GM20431 (cell line): ENCODE measurements at regions not wholly inside any gene's neighbourhood (a gene's known extent, or its start where the extent isn't known, plus 50 kb on each side); places are given as distances from the start of the nearest gene placed in this dataset.
"Not testable (repeated sequence)": the region's sequence is repeated elsewhere in the genome, so short reads cannot be mapped to it uniquely, and the experiment has no call there.

Experiments
- in situ Hi-C: fragments of 300-500 bp; cut with MseI, MboI; formaldehyde crosslinking; loops from one replicate; pipeline ENCODE4 v1.15.0; 2020; ENCODE audit warnings: low sequenced_read_pairs; ENCODE audit not compliant: unreplicated experiment

DNA sequence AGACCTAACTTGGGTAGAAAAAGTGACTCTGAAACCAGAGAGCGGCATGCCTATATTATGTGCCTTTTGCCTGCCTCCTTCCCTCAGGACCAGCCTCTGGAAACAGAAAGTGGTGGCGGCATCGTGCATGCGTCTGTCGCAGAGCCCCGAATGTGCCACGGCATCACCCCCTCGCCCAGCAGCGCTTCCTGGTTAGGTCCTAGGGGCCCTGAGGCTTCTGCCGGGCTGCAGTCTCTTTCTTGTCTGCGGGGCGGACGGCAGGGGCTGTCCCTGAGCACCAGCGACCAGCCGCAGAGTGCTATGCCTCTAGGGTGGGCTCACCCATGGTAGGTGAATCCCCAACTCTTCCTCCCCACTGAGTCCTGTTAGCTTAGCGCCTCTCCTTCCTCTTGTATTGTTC lies 68.7 kb downstream of the VSIG4 start:
- in situ Hi-C loops: no loop called here

- in situ Hi-C loops: not testable (repeated sequence)
Observed at GRCh38 chrX:65967159-65967558, 72.7 kb downstream of the VSIG4 start.

DNA sequence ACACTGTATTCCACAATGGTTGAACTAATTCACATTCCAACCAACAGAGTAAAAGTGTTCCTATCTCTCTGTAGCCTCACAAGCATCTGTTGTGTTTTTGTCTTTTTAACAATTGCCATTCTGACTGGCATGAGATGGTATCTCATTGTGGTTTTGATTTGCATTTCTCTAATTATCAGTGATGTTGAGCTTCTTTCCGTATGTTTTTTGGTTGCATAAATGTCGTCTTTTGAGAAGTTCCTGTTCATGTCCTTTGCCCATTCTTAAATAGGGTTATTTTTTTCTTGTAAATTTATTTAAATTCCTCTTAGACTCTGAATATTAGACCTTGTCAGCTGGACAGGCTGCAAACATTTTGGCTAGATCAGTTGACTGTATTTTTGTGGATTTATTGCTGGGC lies 78.2 kb downstream of the VSIG4 start:
- in situ Hi-C loops: no loop called here

- in situ Hi-C loops: no loop called here
Observed at GRCh38 chrX:65948103-65948502, 91.8 kb downstream of the VSIG4 start.

- in situ Hi-C loops: no loop called here
Observed at GRCh38 chrX:65941775-65942174, 98.1 kb downstream of the VSIG4 start.

GRCh38 chrX:65933085-65933589 lies 106.7 kb downstream of the VSIG4 start:
- in situ Hi-C loops: no loop called here

DNA sequence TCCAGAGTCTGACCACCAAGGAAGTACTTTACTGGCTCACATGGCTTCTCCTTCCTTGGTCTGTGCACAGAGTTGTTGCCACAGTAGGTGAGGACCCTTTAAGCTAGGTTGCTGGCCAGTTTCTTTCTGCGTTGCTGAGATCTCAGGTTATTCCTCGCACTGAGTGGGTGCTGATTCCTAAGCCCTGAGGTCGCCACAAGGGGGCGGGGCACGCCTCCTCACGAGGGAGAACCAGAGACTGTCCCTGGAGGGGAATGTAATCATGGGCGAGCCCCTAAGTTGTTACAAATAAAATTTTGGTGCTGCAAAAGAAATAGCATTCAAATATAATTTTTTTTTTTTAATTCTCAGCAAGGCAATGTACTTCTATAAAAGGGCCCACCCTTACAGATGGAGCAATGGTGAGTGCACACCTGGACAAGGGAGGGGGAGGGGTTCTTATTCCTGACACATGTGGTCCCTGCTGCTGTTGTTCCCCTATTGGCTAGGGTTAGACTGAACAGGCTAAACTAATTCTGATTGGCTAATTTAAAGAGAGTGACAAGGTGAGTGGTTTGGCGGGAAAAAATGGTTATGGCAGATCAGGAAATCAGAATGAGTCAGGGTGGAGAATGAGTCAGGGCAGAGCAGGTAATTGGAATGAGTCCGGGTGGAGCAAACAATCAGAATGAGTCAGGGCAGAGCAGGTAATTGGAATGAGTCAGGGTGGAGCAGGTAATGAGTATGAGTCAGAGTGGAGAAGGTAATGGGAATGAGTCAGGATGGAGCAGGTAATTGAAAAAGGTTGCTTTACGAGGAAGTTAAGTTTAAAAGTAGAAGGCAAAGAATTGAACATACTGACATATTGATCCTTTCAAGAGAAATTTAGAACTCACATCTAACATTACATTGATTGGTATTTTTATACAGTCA lies 107.5 kb downstream of the VSIG4 start:
- in situ Hi-C loops: no loop called here

GRCh38 chrX:65928522-65928921 lies 111.4 kb downstream of the VSIG4 start:
- in situ Hi-C loops: no loop called here

- in situ Hi-C loops: not testable (repeated sequence)
Observed at GRCh38 chrX:65927386-65927785, 112.5 kb downstream of the VSIG4 start.

DNA sequence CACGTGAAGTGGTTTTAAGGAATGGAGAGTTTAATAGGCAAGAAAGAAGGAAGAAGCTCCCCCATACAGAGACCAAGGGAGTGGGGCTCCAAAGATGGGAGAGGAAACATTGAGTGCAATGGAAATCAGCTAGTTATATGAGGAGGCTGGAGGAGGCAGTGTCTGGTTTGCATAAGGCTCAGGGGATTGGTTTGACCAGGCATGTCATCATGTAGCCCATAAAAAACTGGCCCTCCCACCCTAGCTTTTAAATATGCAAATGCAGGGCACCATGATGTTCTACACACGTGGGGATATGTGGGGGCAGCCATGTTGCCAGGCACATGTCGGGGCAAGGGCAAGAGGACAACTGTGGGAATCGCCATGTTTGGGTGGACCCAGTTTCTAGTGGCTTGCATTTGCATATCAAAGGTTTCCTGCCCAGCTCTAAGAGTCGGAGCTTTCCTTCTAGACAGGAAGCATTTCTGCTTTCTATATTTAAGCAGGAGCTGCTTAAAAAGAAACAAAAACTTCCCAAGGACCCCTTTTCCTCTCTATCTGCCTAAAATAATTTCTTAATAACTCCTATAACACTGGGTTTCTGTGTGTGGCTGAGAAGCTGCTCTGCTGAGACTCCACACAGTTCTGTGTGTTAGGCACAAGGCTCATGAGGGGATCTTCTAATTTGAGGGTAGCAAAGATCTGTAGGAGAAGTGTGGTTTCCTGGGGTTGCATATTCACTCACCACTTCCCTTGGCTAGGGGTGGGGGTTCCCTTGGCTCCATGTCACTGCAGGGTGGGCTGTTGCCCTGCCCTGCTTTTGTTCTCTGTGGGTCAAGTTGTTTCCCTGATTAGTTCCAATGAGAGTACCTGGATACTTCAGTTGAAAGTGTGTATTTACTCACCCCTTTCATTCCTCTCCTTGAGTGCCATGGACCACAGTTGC lies 113.5 kb downstream of the VSIG4 start:
- in situ Hi-C loops: no loop called here

DNA sequence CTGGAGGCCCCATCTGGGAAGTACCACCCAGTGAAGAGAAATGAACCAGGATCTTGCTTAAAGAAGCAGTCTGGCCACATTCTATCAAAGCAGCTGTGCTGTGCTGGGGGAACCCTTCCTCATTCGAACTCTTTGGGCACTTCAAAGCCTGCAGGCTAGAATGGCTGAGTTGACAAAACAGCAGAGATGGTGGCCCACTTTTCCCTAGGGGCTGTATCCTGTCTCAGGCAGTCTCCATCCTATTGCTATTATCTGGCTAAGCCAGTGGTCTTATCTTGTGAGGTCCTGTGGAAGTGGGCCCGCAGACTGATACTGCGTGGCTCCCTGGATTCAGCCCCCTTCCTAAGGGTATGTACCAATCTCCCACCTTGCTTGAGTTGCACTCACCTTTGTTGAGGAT lies 114.3 kb downstream of the VSIG4 start:
- in situ Hi-C loops: no loop called here

- in situ Hi-C loops: no loop called here
Observed at GRCh38 chrX:65925005-65925404, 114.9 kb downstream of the VSIG4 start.

DNA sequence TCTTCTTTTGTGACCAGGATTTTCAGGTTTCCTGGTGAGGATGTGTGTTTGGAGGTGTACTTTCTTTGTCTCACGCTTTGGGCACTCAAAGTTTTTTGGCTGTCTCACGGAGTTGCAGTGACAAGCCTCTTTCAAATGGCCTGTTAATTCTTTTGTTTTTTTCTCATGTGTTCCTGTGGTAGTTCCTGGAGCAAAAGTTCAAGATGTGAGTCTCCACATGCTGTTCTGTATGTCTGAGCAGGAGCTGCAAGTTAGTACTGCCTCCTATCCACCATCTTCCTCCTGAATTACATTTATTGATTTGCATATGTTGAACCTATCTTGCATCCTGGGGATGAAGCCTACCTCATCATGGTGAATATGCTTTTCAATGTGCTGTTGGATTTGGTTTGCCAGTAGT lies 118.5 kb downstream of the VSIG4 start:
- in situ Hi-C loops: no loop called here

- in situ Hi-C loops: no loop called here
Observed at GRCh38 chrX:65920620-65921019, 119.3 kb downstream of the VSIG4 start.

DNA sequence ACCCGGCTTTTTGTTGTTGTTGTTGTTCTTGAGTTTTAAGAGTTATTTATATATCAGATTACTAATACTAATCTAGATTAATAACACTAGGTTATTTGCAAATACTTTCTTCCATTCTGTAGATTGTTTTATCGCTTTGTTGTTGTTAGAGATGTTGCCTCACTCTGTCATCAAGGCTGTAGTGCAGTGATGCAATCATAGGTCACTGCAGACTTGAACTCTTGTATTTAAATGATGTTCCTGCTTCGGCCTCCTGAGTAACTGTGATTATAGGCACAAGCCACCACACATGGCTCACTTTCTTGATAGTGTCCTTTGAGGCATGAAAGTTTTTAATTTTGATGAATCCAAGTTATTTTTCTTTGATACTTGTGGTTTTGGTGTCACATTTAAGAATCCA lies 129.0 kb downstream of the VSIG4 start:
- in situ Hi-C loops: no loop called here

DNA sequence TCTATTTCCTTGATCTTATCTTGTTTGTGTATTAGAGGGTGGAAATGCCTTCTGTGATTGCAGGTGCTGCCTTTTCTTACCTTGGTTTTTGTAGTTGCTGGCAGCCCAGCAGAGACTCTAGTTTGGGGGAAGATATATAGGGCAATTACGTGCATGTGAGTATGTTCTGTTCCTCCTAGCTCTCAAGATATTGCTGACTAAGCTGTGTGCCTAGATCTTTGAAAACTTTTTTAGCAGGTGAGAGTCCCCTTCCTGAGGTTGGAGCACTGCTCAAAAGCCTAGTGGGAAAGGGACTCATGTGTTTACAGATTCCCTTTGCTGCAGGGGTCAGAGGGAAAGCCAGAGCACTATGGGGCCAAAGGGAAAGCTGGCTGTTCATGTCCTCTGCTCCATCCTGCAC lies 136.1 kb downstream of the VSIG4 start:
- in situ Hi-C loops: no loop called here

GRCh38 chrX:65902011-65902410 lies 137.9 kb downstream of the VSIG4 start:
- in situ Hi-C loops: no loop called here

GRCh38 chrX:65900850-65901844 lies 138.7 kb downstream of the VSIG4 start:
- in situ Hi-C loops: no loop called here

- in situ Hi-C loops: no loop called here
Observed at GRCh38 chrX:65894133-65894532, 145.7 kb downstream of the VSIG4 start.

DNA sequence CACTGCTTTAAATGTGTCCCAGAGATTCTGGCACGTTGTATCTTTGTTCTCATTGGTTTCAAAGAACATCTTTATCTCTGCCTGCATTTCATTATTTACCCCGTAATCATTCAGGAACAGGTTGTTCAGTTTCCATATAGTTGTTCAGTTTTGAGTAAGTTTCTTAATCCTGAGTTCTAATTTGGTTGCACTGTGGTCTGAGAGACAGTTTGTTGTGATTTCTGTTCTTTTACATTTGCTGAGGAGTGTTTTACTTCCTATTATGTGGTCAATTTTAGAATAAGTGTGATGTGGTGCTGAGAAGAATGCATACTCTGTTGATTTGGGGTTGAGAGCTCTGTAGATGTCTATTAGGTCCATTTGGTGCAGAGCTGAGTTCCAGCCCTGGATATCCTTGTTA lies 148.1 kb downstream of the VSIG4 start:
- in situ Hi-C loops: not testable (repeated sequence)
